ENCODE measurements at regions not wholly inside any gene's neighbourhood (a gene's known extent, or its start where the extent isn't known, plus 50 kb on each side); places are given as distances from the start of the nearest gene placed in this dataset.
"Not testable (repeated sequence)": the region's sequence is repeated elsewhere in the genome, so short reads cannot be mapped to it uniquely, and the experiment has no call there.

DNA sequence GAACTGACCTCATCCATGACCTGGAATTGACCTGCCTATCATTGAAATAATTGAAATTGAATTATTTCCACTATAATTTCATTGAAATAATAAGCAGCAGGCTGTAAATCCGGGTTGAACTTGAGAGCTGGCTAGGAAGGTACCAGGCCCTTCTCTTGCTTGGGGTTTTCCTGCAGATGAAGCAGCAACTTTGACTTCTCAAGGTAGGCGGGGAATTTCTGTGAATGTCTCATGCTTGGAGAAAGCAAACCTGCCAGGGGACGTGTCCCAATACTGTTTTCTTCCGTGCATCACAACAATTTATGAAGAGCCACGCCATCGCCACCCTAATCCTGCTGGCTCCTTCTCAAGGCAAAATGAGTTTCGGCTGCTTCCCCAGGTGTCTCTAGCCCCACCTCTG lies 97.5 kb upstream of the XYLT1 start:
- DNase-seq, result no peak

DNA sequence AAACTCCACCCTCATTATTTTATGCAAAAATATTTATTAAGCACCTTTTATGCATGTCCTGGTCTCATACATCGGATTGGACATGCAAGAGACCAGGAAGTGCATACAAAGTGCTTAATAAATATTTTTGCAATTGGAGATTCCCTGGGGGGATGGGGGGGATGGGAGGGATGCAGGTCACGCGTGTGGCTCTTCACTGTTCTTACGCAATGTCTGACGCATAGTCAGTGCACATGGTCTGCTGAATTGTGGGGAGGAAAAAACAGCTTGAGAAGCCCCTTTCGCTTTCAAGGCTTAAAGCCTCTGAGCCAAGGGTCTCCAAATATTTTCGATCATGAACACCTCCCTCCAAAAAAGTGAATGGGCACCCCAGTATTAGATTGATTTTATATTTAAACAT lies 96.7 kb upstream of the XYLT1 start:
- no peak for DNase-seq

DNA sequence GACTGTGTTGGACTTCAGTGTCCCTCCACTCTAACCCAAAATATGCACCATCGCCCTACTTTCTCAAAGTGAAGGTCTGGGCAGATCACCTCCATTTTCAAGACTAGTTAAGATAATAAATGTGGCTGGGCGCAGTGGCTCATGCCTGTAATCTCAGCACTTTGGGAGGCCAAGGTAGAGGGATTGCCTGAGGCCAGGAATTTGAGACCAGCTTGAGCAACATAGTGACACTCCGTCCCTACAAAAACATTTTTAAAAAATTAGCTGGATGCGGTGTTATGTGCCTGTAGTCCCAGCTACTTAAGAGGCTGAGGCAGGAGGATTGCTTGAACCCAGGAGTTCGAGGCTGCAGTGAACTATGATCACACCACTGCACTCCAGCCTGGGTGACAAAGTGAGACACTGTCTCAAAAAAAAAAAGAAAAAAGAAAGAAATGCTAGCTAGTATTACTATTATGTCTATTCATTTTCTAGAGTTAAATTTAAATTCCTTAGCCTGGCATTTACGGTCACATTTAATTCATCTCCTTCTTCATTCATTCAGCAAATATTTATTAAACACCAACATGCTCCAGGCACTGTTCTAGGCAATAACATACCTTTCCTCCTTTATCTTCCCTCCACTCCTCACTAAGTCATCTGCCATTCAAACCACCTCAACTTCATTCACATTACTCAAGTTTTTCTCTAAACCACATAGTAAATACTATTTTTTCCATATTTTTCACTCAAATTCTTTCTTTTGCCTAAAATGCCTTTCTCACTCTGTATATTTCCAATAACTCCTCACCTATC lies 96.1 kb upstream of the XYLT1 start:
- DNase-seq, result no peak

DNA sequence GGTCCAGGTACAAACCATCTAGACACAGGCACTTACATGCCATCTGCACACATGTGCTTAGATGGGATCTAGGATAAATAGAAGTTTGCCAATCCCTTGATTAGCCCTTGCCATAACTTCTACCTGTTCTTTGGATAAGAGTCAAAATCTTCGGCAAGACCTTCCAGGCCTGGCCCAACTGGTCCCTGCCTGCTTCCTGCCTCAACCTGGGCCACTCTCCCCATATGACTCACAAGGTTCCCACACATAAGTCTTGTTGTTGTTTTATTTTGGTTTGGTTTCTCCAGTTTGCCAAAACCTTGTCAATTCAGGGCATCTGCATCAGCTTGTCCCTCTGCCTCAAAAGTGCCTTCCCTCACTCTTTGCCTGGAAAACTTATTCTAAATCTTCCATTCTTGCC lies 95.3 kb upstream of the XYLT1 start:
- no peak for DNase-seq

DNA sequence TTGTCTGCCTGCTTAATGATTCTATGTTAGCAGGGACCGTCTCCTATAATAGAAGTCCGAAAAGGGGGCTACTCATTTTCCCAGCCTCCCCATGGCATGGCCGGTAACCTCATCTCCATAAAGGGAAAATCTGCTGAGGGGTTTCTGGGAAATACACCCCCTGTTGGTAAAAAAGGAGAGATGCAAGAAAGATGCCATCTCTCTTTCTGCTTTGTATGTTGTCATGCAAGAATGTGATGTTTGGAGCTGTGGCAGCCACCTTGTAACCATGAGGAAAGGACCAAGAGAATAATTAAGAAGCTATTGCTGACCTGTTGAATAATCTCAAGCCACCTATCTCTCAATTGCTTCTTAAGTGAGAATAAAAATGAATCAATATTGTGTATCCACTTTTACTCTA lies 94.8 kb upstream of the XYLT1 start:
- no peak for DNase-seq

DNA sequence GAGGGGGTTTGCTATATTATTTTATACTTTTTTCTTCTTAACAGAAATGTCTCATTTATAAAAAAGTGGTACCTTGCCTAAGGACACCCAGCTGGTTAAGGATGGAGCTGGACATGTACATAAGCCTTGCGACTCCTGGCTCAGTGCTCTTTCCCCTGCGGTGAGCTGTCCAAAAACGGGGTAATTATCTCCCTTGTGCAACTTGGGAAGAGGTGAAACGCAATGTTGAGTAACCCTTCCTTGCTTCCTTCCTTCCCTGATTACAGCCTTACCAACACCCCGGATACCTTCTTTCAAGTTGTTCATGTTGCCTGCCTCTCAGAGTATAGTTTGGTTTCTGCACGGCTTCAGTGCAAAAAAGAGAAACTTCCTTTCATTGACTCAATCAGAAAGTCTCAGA lies 94.1 kb upstream of the XYLT1 start:
- no peak for DNase-seq

DNA sequence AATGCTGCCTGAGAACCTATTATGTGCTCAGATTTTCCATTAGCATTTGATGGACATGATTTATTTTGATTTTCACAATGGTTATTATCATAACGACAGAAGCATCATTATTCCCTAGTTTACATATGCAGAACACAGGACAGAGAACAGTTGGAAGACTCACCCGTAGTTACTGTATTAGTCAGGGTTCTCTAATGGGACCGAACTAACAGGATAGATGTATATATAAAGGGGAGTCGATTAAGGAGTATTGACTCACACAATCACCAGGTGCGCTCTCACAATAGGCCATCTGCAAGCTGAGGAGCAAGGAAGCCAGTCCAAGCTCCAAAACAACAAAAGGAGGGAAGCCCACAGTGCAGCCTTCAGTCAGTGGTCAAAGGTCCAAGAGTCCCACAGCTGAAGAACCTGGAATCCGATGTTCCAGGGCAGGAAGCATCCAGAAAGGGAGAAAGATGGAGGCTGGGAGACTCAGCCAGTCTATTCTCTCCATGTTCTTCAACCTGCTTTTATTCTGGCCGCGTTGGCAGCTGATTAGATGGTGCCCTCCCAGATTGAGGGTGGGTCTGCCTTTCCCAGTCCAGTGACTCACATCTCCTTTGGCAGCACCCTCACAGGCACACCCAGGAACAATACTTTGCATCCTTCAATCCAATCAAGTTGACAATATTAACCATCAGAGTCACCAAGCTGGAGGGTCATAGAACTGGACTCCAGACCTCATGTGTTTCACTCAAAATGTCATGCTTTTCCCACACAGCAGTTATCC lies 92.7 kb upstream of the XYLT1 start:
- DNase-seq, result no peak

DNA sequence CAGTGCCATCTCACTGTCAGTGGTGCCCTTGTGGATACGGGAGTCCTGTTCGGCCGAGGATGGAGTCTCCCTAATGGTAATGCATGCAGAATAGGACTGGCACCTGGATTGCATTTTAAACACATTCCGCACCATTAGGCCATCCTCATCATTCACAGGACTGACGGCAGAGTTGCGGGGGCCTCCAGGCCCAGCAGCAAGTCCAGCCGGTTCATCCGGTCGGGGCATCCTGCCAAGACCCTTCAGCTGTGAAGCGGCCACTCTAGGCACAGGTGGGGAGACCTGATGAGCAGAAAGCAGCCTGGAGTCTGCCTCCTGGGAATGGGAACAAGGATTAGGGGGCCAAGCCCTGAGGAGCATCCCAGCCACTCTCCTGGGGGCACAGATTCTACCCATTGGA lies 90.3 kb upstream of the XYLT1 start:
- DNase-seq, result no peak

DNA sequence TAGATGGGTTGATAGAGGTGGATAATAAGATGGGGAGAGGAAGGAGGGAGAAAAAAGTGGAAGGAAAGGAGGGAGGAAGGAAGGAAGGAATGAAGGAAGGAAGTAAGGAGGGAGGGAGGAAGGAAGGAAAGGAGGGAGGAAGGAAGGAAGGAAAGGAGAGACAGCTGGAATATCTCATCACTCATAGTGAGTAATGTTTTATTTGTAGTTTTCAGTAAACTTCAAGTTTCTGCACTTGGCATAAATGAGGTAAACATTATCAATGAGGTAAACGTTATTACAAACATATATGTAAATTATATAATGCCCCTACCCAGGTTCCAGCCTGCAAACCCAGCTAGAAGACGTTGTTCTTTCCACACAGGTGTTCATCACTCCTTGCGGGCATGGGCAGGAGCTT lies 89.8 kb upstream of the XYLT1 start:
- no peak for DNase-seq

DNA sequence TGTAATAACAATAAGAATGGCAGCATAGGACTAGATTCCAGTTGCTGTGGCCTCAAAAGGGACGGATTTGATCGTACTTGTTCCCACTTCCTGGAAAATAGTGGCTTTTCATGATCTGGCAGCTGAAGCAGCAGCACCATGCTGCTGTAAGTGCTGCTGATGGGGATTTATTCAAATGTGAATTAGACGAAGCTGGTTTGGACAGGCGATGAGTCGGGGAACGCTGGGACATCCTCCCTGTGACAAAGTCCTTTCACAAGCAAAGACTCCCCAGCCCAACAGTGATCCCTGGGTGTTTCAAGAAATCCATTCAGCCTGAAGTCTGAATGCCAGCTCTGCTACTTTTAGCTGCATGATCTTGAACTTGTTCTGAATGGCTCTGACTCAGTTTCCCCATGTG lies 88.6 kb upstream of the XYLT1 start:
- DNase-seq, result no peak

DNA sequence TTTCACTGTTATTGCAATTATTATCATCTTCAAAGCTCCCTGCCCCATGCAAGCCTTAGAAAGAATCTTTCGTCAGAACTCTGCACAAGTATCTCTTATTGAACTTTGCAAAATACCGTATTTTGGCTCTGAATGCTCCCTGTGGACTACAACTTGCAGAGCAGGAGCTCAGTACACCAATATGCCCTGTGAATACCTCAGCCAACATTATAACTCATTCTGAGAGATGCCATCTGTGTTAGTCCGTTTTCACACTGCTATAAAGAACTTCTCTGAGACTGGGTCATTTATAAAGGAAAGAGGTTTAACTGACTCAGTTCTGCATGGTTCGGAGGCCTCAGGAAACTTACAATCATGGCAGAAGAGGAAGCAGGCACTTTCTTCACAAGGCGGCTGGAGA lies 87.2 kb upstream of the XYLT1 start:
- DNase-seq, result no peak

DNA sequence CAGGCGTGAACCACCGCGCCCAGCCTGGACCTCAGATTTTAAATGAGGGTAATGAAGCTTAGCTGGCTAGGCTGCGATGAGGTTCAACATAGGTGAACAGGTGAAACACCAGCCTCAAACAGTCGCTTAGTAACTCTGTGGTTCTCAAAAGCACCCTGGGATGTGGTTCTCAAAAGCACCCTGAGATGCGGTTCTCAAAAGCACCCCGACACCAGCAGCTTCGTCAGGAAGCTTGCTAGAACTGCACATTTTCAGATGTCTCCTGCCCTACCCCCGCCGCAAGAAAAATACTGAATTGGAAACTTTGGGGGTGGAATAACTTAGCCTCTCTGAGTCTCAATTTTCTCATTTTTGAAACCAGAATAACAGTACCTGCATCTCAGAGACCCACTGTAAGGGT lies 86.7 kb upstream of the XYLT1 start:
- no peak for DNase-seq

DNA sequence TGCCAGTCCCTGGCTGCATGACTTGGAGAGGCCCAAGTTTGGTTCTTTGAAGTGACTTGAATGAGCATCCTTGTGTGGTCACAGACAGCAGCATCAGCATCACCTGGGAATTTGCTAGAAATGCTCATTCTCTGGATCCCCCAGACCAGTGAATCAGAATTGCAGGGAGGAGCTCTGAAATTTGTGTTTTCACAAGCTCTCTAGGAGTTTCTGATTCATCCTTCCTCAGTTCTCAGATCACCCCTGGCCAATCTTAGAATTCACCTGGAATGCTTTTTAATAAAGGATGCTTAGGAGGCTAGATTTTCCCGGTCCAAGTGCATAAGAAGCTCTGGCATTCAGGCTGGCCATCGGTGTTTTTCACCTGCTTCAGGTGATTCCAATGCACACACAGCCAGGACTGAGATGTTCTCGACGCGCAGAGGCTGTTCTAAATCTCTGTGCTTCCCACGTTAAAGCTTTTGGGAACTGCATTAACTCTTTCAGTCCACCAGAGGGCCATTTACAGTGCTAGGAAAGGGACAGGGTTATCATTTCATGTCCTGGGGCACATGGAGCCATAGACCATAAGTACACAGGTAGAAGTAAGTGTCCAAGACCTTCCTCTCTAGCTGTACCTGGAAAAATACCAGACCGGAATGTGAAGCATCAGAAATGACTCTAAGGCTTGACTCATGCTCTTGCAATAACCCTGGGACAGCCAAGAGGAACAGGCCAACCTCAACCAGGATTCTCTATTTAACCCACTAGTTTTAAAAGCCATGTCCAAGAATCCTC lies 85.7 kb upstream of the XYLT1 start:
- peak in 1 of 2 experiments; percentile 29 for DNase-seq

DNA sequence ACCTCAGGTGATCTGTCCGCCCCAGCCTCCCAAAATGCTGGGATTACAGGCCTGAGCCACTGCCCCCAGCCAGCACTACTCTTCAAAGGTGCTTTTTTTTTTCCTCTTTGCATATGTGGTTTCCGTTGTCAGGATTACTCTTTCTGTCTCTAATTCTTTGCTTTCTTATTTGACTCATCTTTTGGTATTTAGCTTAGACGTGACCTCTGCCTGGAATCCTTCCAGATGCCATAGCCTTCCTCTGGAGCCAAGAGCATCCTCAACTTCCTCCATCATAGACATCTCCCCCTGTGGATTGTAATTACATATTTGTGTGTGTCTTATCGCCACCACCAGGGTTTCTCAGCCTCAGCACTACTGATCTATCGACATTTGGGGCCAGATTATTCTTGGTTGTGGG lies 84.4 kb upstream of the XYLT1 start:
- no peak for DNase-seq

DNA sequence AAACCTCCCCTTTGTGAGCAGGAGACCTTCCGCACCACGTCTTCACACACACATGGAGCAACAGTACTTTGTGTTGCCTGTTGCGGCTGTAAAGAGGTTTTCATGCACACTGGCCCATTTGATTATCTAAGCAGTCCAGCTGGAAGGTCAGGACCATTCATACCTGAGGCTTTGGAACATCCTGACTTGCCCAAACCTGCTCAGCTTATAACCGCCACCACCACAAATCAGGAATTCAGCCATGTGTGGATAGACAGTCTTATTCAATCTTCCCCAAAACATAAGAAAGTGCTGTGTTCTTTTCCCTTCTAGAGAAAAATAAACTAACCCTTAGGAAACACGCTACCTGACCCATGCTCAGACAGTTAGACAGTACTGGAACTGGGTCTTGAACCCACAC lies 81.6 kb upstream of the XYLT1 start:
- no peak for DNase-seq

DNA sequence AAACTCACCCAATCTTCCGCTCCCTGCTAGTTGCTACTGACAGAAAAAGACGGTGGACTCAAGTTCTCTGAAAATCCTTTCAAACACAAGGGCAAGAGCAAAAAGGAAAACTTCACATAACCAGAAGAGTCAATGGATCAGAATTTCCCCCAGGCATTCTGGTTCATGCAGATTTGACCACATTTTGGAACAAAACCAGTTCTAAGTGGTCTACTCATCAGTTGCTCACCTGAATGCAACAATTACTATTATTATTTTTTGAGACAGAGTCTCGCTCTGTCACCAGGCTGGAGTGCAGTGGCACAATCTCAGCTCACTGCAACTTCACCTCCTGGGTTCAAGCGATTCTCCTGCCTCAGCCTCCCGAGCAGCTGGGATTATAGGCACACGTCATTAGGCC lies 80.9 kb upstream of the XYLT1 start:
- not testable (repeated sequence) for DNase-seq

DNA sequence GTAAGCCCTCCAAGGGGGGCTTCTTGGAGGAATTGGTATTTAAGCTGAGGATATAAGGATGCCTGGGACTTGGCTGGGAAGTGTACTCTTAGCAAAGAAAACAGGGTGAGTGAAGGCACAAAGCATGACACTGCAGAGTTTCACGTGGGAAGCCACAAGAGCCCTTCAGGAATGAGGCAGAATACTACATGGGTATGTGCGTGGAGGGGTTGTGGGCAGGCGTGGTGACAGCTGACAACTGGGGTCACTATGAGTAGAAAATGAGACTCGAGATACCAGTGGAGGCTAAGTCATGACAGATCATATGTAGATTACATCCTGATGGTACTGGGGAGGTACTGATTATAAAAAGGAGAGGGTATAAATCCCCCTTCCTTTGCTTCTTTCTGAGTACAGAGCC lies 78.1 kb upstream of the XYLT1 start:
- DNase-seq, result no peak

DNA sequence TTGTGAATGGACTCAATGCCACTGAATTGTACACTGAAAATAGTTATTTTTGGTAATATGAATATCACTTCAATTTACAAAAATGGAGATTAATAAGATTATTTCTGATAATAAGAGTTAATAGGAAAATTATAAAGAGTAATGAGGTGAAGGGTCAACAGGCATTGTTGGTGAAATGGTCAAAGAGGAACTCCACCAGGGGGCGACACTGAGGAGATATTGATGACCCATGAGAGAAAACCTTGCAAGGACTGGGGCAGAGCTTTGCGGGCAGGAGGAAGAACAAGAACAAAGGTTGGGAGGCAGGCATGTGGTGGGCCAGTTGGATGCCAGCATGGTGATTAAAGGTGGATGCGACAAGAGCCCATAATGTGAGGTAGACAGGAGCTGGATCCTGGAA lies 74.0 kb upstream of the XYLT1 start:
- peak in 1 of 2 experiments; percentile 3 for DNase-seq

DNA sequence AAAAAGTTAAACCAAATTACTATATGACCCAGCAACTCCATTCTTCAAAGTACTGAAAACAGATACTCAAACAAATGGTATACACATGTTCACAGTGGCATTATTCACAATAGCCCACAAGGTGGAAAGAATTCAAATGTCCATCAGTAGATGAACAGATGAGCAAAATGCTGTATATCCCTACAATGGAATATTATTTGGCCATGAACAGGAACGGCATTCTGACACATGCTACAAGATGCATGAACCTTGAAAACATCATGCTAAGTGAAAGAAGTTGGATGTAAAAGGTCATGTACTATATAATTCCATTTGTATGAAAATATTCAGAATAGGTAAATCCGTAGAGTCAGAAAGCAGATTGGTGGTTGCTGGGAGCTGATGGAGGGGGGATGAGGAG lies 73.5 kb upstream of the XYLT1 start:
- DNase-seq, result no peak

DNA sequence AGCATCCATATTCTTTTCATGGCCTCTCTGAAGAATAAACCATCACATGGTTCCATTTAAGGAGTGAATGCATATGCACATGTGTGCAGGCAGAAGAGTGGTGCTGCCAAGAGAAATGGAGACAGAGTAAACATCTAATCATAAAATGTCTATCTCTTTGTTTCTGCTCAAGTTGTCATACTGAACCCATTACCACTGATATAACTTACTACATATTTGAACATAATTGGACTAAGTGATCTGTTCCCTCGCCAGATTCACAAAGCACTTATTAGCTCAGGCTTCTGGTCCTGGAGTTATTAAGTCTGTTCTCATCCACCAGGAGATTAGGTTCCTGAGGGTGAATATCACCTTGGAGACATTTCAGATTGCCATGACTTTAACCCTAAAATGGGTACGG lies 72.3 kb upstream of the XYLT1 start:
- no peak for DNase-seq

DNA sequence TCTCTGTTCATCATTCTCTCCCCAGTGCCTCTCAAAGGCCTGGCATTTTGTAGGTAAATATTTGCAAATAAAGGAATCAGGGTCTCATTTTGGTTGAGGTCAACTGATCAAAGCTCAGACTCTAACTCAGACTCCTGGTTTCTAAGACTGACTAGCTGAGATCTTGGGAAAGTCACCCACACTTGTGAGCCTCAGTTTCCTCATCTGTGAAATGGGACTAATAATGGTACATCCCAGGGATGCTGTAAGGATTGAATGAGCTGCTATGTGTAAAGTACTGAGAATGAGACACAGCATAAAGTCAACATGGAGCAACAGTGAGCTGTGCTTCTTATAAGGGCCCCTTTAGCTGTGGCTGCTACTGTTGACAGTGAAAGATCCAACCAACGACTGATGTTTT lies 70.6 kb upstream of the XYLT1 start:
- DNase-seq, result no peak

DNA sequence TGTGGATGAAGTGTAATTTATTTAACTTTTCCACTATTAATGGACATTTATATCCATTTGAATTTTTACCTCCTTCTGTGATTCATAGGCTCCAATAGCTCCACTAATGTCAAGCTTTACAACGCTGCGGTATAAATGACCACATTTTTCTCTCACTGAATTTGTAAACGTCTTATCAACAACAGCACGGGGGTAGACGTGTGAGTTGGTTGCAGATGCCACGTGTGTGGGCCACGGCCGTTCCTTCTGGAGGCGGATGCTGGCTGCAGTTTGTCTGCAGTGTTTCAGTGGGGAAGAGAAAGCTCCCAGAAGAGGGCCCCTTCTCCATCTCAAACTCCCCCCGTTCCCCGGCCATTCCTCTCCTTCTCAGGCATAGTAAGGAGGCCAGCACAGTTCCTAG lies 68.2 kb upstream of the XYLT1 start:
- no peak for DNase-seq

DNA sequence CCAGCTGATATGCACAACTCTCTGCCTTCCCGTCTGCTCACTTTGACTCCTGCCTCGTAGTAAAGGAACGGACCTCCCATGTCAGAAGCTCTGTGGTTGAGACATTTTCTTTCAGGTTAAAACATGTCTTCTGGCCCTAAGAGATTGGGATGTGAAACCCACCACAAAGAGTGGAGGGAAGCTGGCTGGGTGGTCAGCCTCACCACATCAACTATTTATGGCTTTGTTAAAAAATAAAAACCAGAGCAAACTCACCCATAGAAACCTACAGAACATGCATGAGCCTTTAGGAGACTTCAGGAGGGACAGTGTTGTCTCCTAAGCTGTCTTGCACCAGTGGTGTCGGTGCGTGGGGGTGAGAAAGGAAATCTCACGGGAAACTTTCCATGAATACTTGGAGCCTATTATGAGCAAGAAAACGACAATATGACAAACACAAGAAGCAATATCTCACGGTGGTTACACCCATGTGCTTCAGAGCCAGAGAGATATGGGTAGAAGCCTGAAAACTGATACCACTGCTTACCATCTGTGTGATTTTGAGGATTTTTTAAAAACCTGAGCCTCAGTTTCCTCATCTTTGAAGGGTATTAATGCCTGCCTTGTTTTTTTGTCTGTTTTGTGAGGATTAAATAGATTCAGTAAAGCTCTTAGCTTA lies 61.7 kb upstream of the XYLT1 start:
- no peak for DNase-seq

All from NCI-H526 (cell line).